ENCODE measurements at regions not wholly inside any gene's neighbourhood (a gene's known extent, or its start where the extent isn't known, plus 50 kb on each side); places are given as distances from the start of the nearest gene placed in this dataset.

- H4K20me1 ChIP-seq (ENCODE audit: insufficient read depth, low read length, poor library complexity, severe bottlenecking): no peaks in the 10 kb centered on the region
- H3K9me2 ChIP-seq (replicated peaks; ENCODE audit: low read depth, low read length): no peaks in the 10 kb centered on the region
- H3K4me3 ChIP-seq (ENCODE audit: low read length, poor library complexity, severe bottlenecking): no peak overlapping the region
- no peak overlapping the region for H3K9ac ChIP-seq (ENCODE audit: low read depth, low read length, poor library complexity, severe bottlenecking)
- no peaks in the 10 kb centered on the region for H3K27me3 ChIP-seq (ENCODE audit: insufficient read depth, low read length, poor library complexity, severe bottlenecking)
- no peaks in the 10 kb centered on the region for H3K4me1 ChIP-seq (ENCODE audit: insufficient read depth, low read length, poor library complexity, severe bottlenecking)
- no peaks in the 10 kb centered on the region for H3K9me3 ChIP-seq (ENCODE audit: insufficient read depth, low read depth, low read length)
- H3F3A ChIP-seq (ENCODE audit: low read depth): no peaks in the 10 kb centered on the region
- no peaks in the 10 kb centered on the region for H3K79me2 ChIP-seq (ENCODE audit: insufficient read depth, low read length)
- no peaks in the 10 kb centered on the region for H3K36me3 ChIP-seq (ENCODE audit: insufficient read depth, low read length)
- TF ChIP-seq EZH2phosphoT487 (IDR thresholded peaks at IDR 0.05; ENCODE audit: borderline replicate concordance) (no peak), CTCF (conservative IDR thresholded peaks at IDR 0.05; ENCODE audit: low read length) (no peak)
- H3K4me2 ChIP-seq (ENCODE audit: low read depth, low read length, poor library complexity, severe bottlenecking): no peak overlapping the region
- no peak overlapping the region for H2AFZ ChIP-seq (ENCODE audit: low read length)
Observed at GRCh38 chr11:128018692-128019091, 568.7 kb downstream of the ETS1 start.

- Histone ChIP-seq H3F3A (ENCODE audit: low read depth) (no peaks in the 10 kb centered on the region), H3K4me3 (ENCODE audit: low read length, poor library complexity, severe bottlenecking) (no peak overlapping the region), H3K27me3 (ENCODE audit: insufficient read depth, low read length, poor library complexity, severe bottlenecking) (no peaks in the 10 kb centered on the region), H3K9me2 (replicated peaks; ENCODE audit: low read depth, low read length) (no peaks in the 10 kb centered on the region), H3K9me3 (ENCODE audit: insufficient read depth, low read depth, low read length) (peaks cover 5% of the 10 kb centered on the region; the same call in 1 of the 2 replicates), H3K4me1 (ENCODE audit: insufficient read depth, low read length, poor library complexity, severe bottlenecking) (no peaks in the 10 kb centered on the region), H4K20me1 (ENCODE audit: insufficient read depth, low read length, poor library complexity, severe bottlenecking) (no peaks in the 10 kb centered on the region), H2AFZ (ENCODE audit: low read length) (no peak overlapping the region), H3K36me3 (ENCODE audit: insufficient read depth, low read length) (no peaks in the 10 kb centered on the region), H3K4me2 (ENCODE audit: low read depth, low read length, poor library complexity, severe bottlenecking) (no peak overlapping the region), H3K79me2 (ENCODE audit: insufficient read depth, low read length) (no peaks in the 10 kb centered on the region), H3K9ac (ENCODE audit: low read depth, low read length, poor library complexity, severe bottlenecking) (no peak overlapping the region)
- no peak for TF ChIP-seq EZH2phosphoT487 (IDR thresholded peaks at IDR 0.05; ENCODE audit: borderline replicate concordance)
Observed at GRCh38 chr11:128005562-128005961, 581.8 kb downstream of the ETS1 start.

GRCh38 chr11:127998421-127998820 lies 588.9 kb downstream of the ETS1 start:
- Histone ChIP-seq H3K27me3 (ENCODE audit: insufficient read depth, low read length, poor library complexity, severe bottlenecking) (no peaks in the 10 kb centered on the region), H3F3A (ENCODE audit: low read depth) (no peaks in the 10 kb centered on the region), H4K20me1 (ENCODE audit: insufficient read depth, low read length, poor library complexity, severe bottlenecking) (no peaks in the 10 kb centered on the region), H3K9me3 (ENCODE audit: insufficient read depth, low read depth, low read length) (no peaks in the 10 kb centered on the region), H3K4me1 (ENCODE audit: insufficient read depth, low read length, poor library complexity, severe bottlenecking) (no peaks in the 10 kb centered on the region), H3K9ac (ENCODE audit: low read depth, low read length, poor library complexity, severe bottlenecking) (no peak overlapping the region), H3K36me3 (ENCODE audit: insufficient read depth, low read length) (no peaks in the 10 kb centered on the region), H3K4me2 (ENCODE audit: low read depth, low read length, poor library complexity, severe bottlenecking) (no peak overlapping the region), H3K4me3 (ENCODE audit: low read length, poor library complexity, severe bottlenecking) (no peak overlapping the region), H2AFZ (ENCODE audit: low read length) (no peak overlapping the region), H3K79me2 (ENCODE audit: insufficient read depth, low read length) (no peaks in the 10 kb centered on the region), H3K9me2 (replicated peaks; ENCODE audit: low read depth, low read length) (no peaks in the 10 kb centered on the region)
- TF ChIP-seq EZH2phosphoT487 (IDR thresholded peaks at IDR 0.05; ENCODE audit: borderline replicate concordance): no peak

GRCh38 chr11:127997594-127997993 lies 589.8 kb downstream of the ETS1 start:
- Histone ChIP-seq H3K4me3 (ENCODE audit: low read length, poor library complexity, severe bottlenecking) (no peak overlapping the region), H3K79me2 (ENCODE audit: insufficient read depth, low read length) (no peaks in the 10 kb centered on the region), H3K9me2 (replicated peaks; ENCODE audit: low read depth, low read length) (no peaks in the 10 kb centered on the region), H2AFZ (ENCODE audit: low read length) (no peak overlapping the region), H3K27me3 (ENCODE audit: insufficient read depth, low read length, poor library complexity, severe bottlenecking) (no peaks in the 10 kb centered on the region), H4K20me1 (ENCODE audit: insufficient read depth, low read length, poor library complexity, severe bottlenecking) (no peaks in the 10 kb centered on the region), H3F3A (ENCODE audit: low read depth) (no peaks in the 10 kb centered on the region), H3K4me2 (ENCODE audit: low read depth, low read length, poor library complexity, severe bottlenecking) (no peak overlapping the region), H3K9me3 (ENCODE audit: insufficient read depth, low read depth, low read length) (no peaks in the 10 kb centered on the region), H3K36me3 (ENCODE audit: insufficient read depth, low read length) (no peaks in the 10 kb centered on the region), H3K4me1 (ENCODE audit: insufficient read depth, low read length, poor library complexity, severe bottlenecking) (no peaks in the 10 kb centered on the region), H3K9ac (ENCODE audit: low read depth, low read length, poor library complexity, severe bottlenecking) (no peak overlapping the region)
- TF ChIP-seq CTCF (conservative IDR thresholded peaks at IDR 0.05; ENCODE audit: low read length): no peak
- no peak for TF ChIP-seq EZH2phosphoT487 (IDR thresholded peaks at IDR 0.05; ENCODE audit: borderline replicate concordance)
